ENCODE measurements at regions not wholly inside any gene's neighbourhood (a gene's known extent, or its start where the extent isn't known, plus 50 kb on each side); places are given as distances from the start of the nearest gene placed in this dataset.

- no peaks in the 10 kb centered on the region for H3K36me3 ChIP-seq (ENCODE audit: control insufficient read depth in 2 of 2, insufficient read depth in 1 of 2, low read length in 2 of 2)
- CTCF ChIA-PET, result interaction anchor here (0.5 kb wide), 1 partner anchor 668 kb away, joined by 3 read pairs; no protein-coding TSS in a partner anchor
- TF ChIP-seq BCL11A (tag by site-specific recombination; IDR thresholded peaks at IDR 0.05; ENCODE audit: low read depth) (no peak), TCF7L2 (IDR thresholded peaks at IDR 0.05; ENCODE audit: borderline replicate concordance, low read depth, low read length) (no peak), KLF16 (tag by site-specific recombination; IDR thresholded peaks at IDR 0.05) (no peak), ZFHX2 (tag by site-specific recombination; conservative IDR thresholded peaks at IDR 0.05) (no peak), ZNF114 (tag by site-specific recombination; IDR thresholded peaks at IDR 0.05) (no peak), KLF8 (tag by site-specific recombination; IDR thresholded peaks at IDR 0.05) (no peak), ZNF704 (tag by site-specific recombination; IDR thresholded peaks at IDR 0.05) (no peak), ZNF501 (tag by site-specific recombination; IDR thresholded peaks at IDR 0.05) (no peak), ZNF362 (tag by site-specific recombination; IDR thresholded peaks at IDR 0.05) (no peak), ZNF10 (tag by site-specific recombination; IDR thresholded peaks at IDR 0.05) (no peak), ZNF280C (tag by site-specific recombination; IDR thresholded peaks at IDR 0.05) (no peak), ZNF558 (tag by site-specific recombination; IDR thresholded peaks at IDR 0.05) (no peak), ZBTB20 (tag by site-specific recombination; IDR thresholded peaks at IDR 0.05) (no peak)
- TF ChIP-seq, protein P1, sequence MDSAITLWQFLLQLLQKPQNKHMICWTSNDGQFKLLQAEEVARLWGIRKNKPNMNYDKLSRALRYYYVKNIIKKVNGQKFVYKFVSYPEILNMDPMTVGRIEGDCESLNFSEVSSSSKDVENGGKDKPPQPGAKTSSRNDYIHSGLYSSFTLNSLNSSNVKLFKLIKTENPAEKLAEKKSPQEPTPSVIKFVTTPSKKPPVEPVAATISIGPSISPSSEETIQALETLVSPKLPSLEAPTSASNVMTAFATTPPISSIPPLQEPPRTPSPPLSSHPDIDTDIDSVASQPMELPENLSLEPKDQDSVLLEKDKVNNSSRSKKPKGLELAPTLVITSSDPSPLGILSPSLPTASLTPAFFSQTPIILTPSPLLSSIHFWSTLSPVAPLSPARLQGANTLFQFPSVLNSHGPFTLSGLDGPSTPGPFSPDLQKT (IDR thresholded peaks at IDR 0.05; ENCODE audit: borderline replicate concordance, low read depth, low read length), result no peak
- TF ChIP-seq, protein P2, sequence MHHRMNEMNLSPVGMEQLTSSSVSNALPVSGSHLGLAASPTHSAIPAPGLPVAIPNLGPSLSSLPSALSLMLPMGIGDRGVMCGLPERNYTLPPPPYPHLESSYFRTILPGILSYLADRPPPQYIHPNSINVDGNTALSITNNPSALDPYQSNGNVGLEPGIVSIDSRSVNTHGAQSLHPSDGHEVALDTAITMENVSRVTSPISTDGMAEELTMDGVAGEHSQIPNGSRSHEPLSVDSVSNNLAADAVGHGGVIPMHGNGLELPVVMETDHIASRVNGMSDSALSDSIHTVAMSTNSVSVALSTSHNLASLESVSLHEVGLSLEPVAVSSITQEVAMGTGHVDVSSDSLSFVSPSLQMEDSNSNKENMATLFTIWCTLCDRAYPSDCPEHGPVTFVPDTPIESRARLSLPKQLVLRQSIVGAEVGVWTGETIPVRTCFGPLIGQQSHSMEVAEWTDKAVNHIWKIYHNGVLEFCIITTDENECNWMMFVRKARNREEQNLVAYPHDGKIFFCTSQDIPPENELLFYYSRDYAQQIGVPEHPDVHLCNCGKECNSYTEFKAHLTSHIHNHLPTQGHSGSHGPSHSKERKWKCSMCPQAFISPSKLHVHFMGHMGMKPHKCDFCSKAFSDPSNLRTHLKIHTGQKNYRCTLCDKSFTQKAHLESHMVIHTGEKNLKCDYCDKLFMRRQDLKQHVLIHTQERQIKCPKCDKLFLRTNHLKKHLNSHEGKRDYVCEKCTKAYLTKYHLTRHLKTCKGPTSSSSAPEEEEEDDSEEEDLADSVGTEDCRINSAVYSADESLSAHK (tag by site-specific recombination; IDR thresholded peaks at IDR 0.05), result no peak
- POLR2A ChIA-PET, result no interaction called here
- H3K27ac ChIP-seq (ENCODE audit: extremely low read depth, low read depth, low read length), result no peak overlapping the region
- H3K9me3 ChIP-seq (ENCODE audit: control insufficient read depth, insufficient read depth, low read depth, low read length), result no peaks in the 10 kb centered on the region
- no peak overlapping the region for H3K4me3 ChIP-seq (ENCODE audit: low read depth, low read length)
- no peaks in the 10 kb centered on the region for H3K4me1 ChIP-seq (ENCODE audit: control insufficient read depth, insufficient read depth, low read length)
These were observed 706.6 kb upstream of the RGMB start for GRCh38 chr5:98066910-98067309.

GRCh38 chr5:98069876-98070512 is 703.5 kb upstream of the RGMB start:
- ChIA-PET CTCF (no interaction called here), POLR2A (no interaction called here)
- Histone ChIP-seq H3K27ac (ENCODE audit: extremely low read depth, low read depth, low read length) (no peak overlapping the region), H3K9me3 (ENCODE audit: control insufficient read depth, insufficient read depth, low read depth, low read length) (no peaks in the 10 kb centered on the region), H3K4me3 (ENCODE audit: low read depth, low read length) (no peak overlapping the region), H3K4me1 (ENCODE audit: control insufficient read depth, insufficient read depth, low read length) (no peaks in the 10 kb centered on the region), H3K36me3 (ENCODE audit: control insufficient read depth in 2 of 2, insufficient read depth in 1 of 2, low read length in 2 of 2) (no peaks in the 10 kb centered on the region)
- no peak for TF ChIP-seq PRDM6 (tag by site-specific recombination; IDR thresholded peaks at IDR 0.05)
- no peak for TF ChIP-seq KLF8 (tag by site-specific recombination; IDR thresholded peaks at IDR 0.05)
- no peak for TF ChIP-seq ZBTB10 (tag by site-specific recombination; IDR thresholded peaks at IDR 0.05)
- no peak for TF ChIP-seq ZFHX2 (tag by site-specific recombination; conservative IDR thresholded peaks at IDR 0.05)
- TF ChIP-seq ZNF404 (tag by site-specific recombination; IDR thresholded peaks at IDR 0.05), result no peak
- TF ChIP-seq ZNF280C (tag by site-specific recombination; IDR thresholded peaks at IDR 0.05), result no peak
